Spleen (tissue), 11 donors: ENCODE measurements at regions not wholly inside any gene's neighbourhood (a gene's known extent, or its start where the extent isn't known, plus 50 kb on each side); places are given as distances from the start of the nearest gene placed in this dataset.

Experiments used
- DNase-seq: peaks from one replicate; pipeline ENCODE4 v3.0.0-alpha.2; 2020
- H3K27ac ChIP-seq, 8 donors: fragments of 200-600 bp; sonication (generic) in 7 of 8; 1 replicate in 4 of 8; 2 replicates in 4 of 8; pipeline versions ENCODE4 v1.5.0 to v1.8.0; 2016 to 2021; ENCODE audit warnings: inconsistent platforms in 4 of 8, mild to moderate bottlenecking in 4 of 8, moderate library complexity in 1 of 8
- H3K27me3 ChIP-seq, 7 donors: fragments of 200-600 bp; sonication (generic) in 6 of 7; replicated peaks in 1 of 7; 1 replicate in 4 of 7; 2 replicates in 3 of 7; pipeline versions ENCODE4 v1.5.0 to v1.8.0; 2016 to 2021; ENCODE audit warnings: inconsistent platforms in 3 of 7, mild to moderate bottlenecking in 1 of 7
- H3K36me3 ChIP-seq, 6 donors: fragments of 200-600 bp; sonication (generic) in 5 of 6; 1 replicate in 4 of 6; 2 replicates in 2 of 6; pipeline versions ENCODE4 v1.5.0 to v1.8.0; 2016 to 2021; ENCODE audit warnings: inconsistent platforms in 2 of 6
- H3K4me1 ChIP-seq, 6 donors: fragments of 200-600 bp; sonication (generic) in 5 of 6; 1 replicate in 3 of 6; 2 replicates in 3 of 6; pipeline versions ENCODE4 v1.5.0 to v1.8.0; 2016 to 2021; ENCODE audit warnings: inconsistent platforms in 3 of 6
- H3K4me3 ChIP-seq, 8 donors: fragments of 200-600 bp; sonication (generic) in 7 of 8; 1 replicate in 4 of 8; 2 replicates in 4 of 8; pipeline versions ENCODE4 v1.5.0 to v1.8.0; 2016 to 2021; ENCODE audit warnings: inconsistent platforms in 4 of 8, mild to moderate bottlenecking in 4 of 8, moderate library complexity in 2 of 8
- H3K9me3 ChIP-seq, 8 donors: fragments of 200-600 bp; sonication (generic) in 7 of 8; 1 replicate in 4 of 8; 2 replicates in 4 of 8; pipeline versions ENCODE4 v1.5.0 to v1.8.0; 2016 to 2021; ENCODE audit warnings: inconsistent platforms in 4 of 8
- CTCF ChIP-seq, 11 experiments: fragments of 200-600 bp in 7 of 11; fragments of 450-650 bp in 4 of 11; sonication (generic) in 4 of 11; IDR thresholded peaks in 8 of 11; conservative IDR thresholded peaks in 3 of 11; 1 replicate in 7 of 11; 2 replicates in 4 of 11; pipeline versions ENCODE4 v1.4.0 to v1.8.0; 2016 to 2021; ENCODE audit warnings: antibody characterized with exemption in 11 of 11, inconsistent platforms in 4 of 11, mild to moderate bottlenecking in 1 of 11
- POLR2A ChIP-seq, 3 donors: fragments of 450-650 bp; IDR thresholded peaks; one replicate each; pipeline ENCODE4 v1.5.1; 2017; ENCODE audit warnings: antibody characterized with exemption in 3 of 3, mild to moderate bottlenecking in 1 of 3
- POLR2AphosphoS5 ChIP-seq, 3 donors: sonication (generic); formaldehyde crosslinking; IDR thresholded peaks; one replicate each; pipeline ENCODE4 v1.5.1; 2017; ENCODE audit warnings: antibody characterized with exemption in 3 of 3
- WGBS, 5 donors: extraction: QIAGEN DNeasy Blood & Tissue Kit in 3 of 5; methylation state at CpG; one replicate each; pipeline versions ENCODE4 v1.1.5 to v1.1.7; 2013 to 2018; 5-methylcytosine and 5-hydroxymethylcytosine counted together
- intact Hi-C: fragments of 100-400 bp; cut with DNase I; formaldehyde crosslinking; loops from one replicate; pipeline ENCODE4 v1.15.0; 2023; ENCODE audit warnings: low total_unique reads
- donor health status: healthy with polysubstance abuse.
- donor health status: DM: no; HTN: no; CAD: no; lungs with moderate emphysema.
- donor health status: DM: no; HTN: no; CAD: no.
- donor health status: Bipolar disorder and iron deficiency.
- donor health status: healthy.
- donor health status: DM: no; HTN: no; CAD: no.
- donor health status: DM: yes; HTN: yes; CAD: no.

GRCh38 chr10:78729800-78730199 is 339.0 kb upstream of the ZMIZ1 start:
- 11 to 53% (median 35%) methylated on average over 2 of the region's 2 CpGs for WGBS, 5 donors
- Histone ChIP-seq H3K4me3 (no peak overlapping the region), H3K4me1 (peaks cover 0 to 14% (median 3%) of the 10 kb centered on the region in 6 donors), H3K9me3 (no peaks in the 10 kb centered on the region), H3K27me3 (peaks cover 0 to 8% (median 0%) of the 10 kb centered on the region in 7 donors), H3K36me3 (no peaks in the 10 kb centered on the region), H3K27ac (no peak overlapping the region)
- intact Hi-C loops: no loop called here
- no peak for TF ChIP-seq POLR2AphosphoS5 (IDR thresholded peaks at IDR 0.05)
- no peak for TF ChIP-seq CTCF (IDR thresholded peaks at IDR 0.05 in 8 of 11, conservative IDR thresholded peaks at IDR 0.05 in 3 of 11)
- TF ChIP-seq POLR2A (IDR thresholded peaks at IDR 0.05): no peak
- no peak for DNase-seq

- Histone ChIP-seq H3K27ac (no peak overlapping the region), H3K36me3 (no peaks in the 10 kb centered on the region), H3K4me3 (no peak overlapping the region), H3K4me1 (peaks cover 0 to 14% (median 3%) of the 10 kb centered on the region in 6 donors), H3K9me3 (no peaks in the 10 kb centered on the region), H3K27me3 (peaks cover 0 to 9% (median 0%) of the 10 kb centered on the region in 7 donors)
- no peak for DNase-seq
- intact Hi-C loops: no loop called here
- TF ChIP-seq POLR2AphosphoS5 (IDR thresholded peaks at IDR 0.05) (no peak), CTCF (IDR thresholded peaks at IDR 0.05 in 8 of 11, conservative IDR thresholded peaks at IDR 0.05 in 3 of 11) (no peak), POLR2A (IDR thresholded peaks at IDR 0.05) (no peak)
- WGBS, 5 donors: 88 to 96% (median 92%) methylated on average over 7 to 8 of the region's 8 CpGs
Observed at GRCh38 chr10:78730754-78731153, 338.0 kb upstream of the ZMIZ1 start.

- Histone ChIP-seq H3K27ac (no peak overlapping the region), H3K27me3 (peaks cover 0 to 9% (median 0%) of the 10 kb centered on the region in 7 donors), H3K36me3 (no peaks in the 10 kb centered on the region), H3K4me1 (peaks cover 0 to 14% (median 3%) of the 10 kb centered on the region in 6 donors), H3K9me3 (no peaks in the 10 kb centered on the region), H3K4me3 (no peak overlapping the region)
- intact Hi-C loops: no loop called here
- no peak for DNase-seq
- TF ChIP-seq POLR2A (IDR thresholded peaks at IDR 0.05) (no peak), POLR2AphosphoS5 (IDR thresholded peaks at IDR 0.05) (no peak), CTCF (IDR thresholded peaks at IDR 0.05 in 8 of 11, conservative IDR thresholded peaks at IDR 0.05 in 3 of 11) (no peak)
- 71 to 96% (median 78%) methylated on average over 1 to 3 of the region's 3 CpGs for WGBS, 5 donors
Observed at GRCh38 chr10:78731675-78732074, 337.1 kb upstream of the ZMIZ1 start.

- WGBS, 5 donors: 81 to 96% (median 92%) methylated on average over 8 of the region's 8 CpGs
- Histone ChIP-seq H3K4me3 (no peak overlapping the region), H3K36me3 (no peaks in the 10 kb centered on the region), H3K27me3 (peaks cover 0 to 6% (median 0%) of the 10 kb centered on the region in 7 donors), H3K27ac (no peak overlapping the region), H3K4me1 (peaks cover 0 to 12% (median 3%) of the 10 kb centered on the region in 6 donors), H3K9me3 (no peaks in the 10 kb centered on the region)
- DNase-seq: no peak
- intact Hi-C loops: no loop called here
- no peak for TF ChIP-seq POLR2A (IDR thresholded peaks at IDR 0.05)
- TF ChIP-seq CTCF (IDR thresholded peaks at IDR 0.05 in 8 of 11, conservative IDR thresholded peaks at IDR 0.05 in 3 of 11): no peak
- no peak for TF ChIP-seq POLR2AphosphoS5 (IDR thresholded peaks at IDR 0.05)
Observed at GRCh38 chr10:78732381-78732780, 336.4 kb upstream of the ZMIZ1 start.
